HG03139 (cell line): ENCODE measurements at regions not wholly inside any gene's neighbourhood (a gene's known extent, or its start where the extent isn't known, plus 50 kb on each side); places are given as distances from the start of the nearest gene placed in this dataset.

ENCODE experiments used
- ATAC-seq: cut with Tn5 transposase; IDR thresholded peaks from one replicate; pipeline ENCODE4 v1.9.1; 2021; ENCODE audit not compliant: unreplicated experiment

DNA sequence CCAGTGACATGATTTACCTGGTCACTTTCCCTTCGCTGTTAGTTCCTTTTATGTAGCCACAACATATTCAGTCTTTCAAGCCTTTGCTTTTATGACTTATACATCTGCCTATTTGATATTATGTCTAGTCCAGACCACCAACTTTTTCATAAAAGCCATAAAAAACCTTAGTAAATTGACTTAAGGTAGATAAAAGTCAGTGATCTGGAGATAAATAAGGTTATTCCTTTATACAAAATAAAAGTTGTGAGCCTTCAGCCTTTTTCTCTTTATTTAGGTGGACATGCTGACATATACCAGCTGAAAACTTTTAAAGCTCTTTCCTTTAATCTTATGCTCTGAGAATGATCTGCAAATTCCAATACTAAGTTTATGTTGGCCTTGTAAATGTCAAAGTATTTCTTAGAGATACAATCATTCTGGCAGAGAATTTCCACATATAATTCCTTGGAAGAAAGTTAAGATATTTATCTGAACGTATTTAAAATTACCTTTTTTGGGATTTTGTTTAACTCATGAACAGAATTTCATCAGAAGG, 690.4 kb upstream of the CHORDC1 start:
- ATAC-seq, result no peak

DNA sequence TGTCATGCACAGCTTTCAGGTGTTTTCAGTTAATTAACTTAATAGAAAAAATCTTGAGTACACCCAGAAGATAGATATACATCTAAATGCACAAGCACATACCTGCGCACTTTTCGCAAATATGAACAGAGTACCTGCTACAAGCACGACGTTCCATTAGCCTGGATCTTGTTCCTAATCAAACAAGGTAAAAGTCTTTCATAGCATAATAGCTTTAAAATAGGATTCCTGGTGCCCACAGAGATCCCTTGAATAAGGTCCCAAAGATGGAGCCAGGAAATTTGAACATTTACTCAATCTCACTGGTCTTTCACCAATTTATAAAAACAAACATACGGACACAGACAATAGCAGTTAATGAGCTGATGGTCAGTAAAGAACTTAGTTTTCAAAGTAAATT, 689.8 kb upstream of the CHORDC1 start:
- no peak for ATAC-seq

DNA sequence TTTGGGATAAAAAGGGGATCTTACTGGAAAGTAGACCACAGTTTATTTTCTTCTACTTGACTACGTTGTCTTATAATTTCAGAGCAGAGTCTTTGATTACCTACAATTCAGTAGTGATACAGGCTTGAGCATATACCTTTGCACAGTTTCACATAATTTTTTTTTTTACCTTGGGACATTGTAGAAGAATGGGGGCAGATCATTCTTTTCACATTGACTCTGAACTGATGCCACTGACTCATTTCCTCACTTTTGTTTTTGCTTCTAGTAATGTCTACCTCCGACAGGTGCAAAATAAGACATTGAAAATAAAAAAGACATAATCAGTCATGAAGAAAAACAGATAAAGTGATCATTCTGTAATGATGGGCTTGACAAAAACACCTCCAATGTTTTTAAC, 688.3 kb upstream of the CHORDC1 start:
- no peak for ATAC-seq

DNA sequence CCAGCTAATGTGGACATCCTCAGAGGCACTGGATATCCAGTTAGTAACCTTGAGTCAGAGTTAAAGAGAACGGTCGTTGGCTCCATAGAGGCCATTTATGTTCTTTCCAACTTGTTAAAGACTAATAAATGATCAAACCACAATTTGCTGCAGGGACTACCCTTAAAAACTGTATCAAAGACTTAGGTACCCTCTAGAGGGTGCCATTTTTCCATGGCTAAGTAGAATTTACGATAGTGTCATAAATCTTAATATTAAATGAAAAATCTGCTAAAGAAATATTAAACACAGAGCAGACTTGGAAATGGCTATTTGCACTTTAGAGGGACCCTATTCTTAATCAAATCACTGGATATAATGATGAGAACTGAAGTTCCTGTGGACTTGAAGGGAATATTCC, 685.2 kb upstream of the CHORDC1 start:
- no peak for ATAC-seq

DNA sequence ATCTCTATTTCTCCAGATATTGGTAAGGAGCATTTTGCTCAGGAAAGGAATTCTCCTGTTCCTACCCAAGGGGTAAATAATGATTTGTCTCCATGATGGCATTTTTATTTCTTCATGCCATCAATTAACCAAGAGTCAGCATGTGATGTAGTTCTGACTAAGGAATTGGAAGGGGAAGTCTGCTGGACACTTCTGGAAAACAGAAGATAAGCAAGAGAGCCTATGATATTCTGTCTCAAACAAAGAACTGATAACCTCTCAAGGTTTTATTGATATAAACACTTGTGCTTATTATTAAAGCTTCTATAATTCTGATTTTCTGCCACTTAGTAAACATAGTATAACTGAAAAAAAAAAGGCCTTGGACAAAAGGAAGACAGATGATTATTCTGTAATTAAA, 673.0 kb upstream of the CHORDC1 start:
- ATAC-seq, result no peak

DNA sequence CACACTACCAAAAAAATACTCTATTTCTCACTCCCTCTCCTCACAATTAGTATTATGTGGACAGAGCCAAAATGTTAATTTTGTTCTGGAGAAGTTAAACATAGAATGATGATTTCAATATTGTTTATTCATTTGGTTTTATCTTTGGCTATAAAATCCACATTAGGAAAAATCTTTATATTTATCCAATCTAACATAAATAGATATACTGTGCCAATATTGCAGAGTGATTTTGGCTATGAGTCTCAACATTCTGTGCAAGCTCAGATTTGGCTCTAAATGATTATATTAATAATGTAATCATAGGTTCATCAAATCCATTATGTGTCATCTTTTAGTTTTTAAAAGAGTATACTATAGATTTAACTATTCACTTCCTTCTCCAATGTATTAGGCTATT, 667.5 kb upstream of the CHORDC1 start:
- ATAC-seq, result no peak

DNA sequence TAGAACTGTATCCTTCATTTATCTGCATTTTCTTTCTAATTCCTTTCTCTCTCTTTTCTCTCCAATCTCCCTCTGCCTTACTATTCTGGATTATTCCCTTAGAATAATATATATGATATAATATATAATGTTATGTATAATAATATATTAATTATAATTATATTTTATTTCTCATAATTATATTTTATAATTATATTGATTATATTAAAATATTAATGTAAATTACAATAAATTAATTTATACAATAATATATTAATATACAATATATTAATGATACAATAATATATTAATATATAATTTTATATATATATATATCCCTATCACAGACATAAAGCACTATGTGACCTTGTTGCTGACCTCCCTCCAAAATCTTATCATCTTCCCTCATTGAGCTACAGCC, 661.3 kb upstream of the CHORDC1 start:
- ATAC-seq, result no peak

DNA sequence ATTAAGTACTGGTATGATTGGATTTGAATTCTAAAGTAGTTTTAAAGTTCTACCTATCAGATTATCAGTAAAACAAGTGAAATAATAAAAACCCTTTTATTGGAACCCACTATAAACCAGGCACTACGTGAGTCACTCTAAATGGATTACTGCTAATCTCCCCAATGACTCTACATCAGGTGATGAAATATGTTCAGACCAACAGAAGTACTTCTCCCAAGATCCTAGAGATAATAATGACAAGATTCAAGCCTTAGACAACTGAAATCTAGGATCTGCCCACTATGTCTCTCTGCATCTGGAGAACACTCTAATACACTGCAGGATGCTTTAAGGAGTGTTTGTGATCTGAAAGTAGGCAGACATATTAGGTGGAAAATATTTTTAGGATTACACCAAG, 652.1 kb upstream of the CHORDC1 start:
- no peak for ATAC-seq

DNA sequence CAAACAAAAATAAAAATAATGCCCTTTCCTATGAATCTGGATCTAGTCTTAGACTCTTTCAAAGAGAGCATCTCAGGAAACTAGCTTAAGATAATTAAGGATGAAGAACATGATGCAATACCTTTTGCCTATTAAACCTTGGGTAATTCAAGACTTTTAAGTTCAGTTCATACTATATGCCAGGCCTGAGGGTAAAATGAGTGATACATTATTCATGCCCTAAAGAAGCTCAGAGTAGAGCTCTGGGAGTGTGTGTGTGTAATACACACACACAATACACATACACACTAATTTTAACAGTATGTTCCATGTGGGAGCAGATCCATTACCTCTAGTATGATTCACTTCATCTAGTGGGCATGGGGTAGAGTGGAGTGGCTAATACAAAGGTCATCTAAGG, 651.4 kb upstream of the CHORDC1 start:
- ATAC-seq, result no peak

DNA sequence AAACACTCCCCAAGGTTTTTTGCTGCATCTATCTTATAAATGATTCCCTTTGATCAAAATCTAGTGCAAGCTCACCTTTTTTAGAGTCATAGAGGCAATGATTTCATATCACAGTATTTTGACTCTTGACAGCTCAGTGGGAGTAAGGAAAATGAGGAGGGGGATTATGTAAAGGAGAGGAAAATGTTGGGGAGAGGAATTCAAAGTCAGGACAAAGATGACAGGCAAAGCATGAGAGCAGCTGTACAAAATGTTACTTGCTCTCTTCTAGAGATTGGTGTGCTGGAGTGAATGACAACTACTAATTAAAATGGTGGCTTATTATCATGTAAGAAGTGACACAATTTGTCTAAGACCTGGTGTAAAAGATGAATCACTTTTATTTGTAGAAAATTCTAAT, 644.6 kb upstream of the CHORDC1 start:
- no peak for ATAC-seq

DNA sequence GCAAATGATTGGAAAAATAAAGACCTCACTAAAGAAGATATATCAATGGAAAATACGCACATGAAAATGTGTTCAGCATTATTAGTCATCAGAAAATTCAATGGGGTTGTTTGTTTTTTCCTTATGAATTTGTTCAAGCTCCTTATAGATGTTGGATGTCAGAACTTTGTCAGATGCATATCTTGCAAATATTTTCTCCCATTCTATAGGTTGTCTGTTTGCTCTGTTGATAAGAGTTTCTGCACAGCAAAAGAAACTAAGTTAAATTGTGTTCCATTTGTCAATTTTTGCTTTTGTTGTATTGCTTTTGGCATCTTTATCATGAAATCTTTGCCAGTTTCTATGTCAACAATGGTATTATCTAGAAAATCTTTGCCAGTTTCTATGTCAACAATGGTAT, 633.9 kb upstream of the CHORDC1 start:
- ATAC-seq, result no peak

DNA sequence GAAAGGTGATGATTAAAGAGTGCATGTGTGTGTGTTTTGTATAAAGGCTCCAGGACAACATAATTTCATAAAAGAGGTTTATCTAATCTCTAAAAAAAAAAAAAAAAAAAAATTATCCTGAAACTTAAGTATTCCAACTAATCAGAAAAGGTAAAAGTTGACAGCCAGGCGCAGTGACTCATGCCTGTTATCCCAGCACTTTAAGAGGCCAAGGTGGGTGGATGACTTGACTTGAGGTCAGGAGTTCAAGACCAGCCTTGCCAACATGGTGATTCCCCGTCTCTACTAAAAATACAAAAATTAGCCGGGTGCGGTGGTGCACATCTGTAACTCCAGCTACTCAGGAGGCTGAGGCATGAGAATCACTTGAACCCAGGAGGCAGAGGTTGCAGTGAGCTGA, 632.7 kb upstream of the CHORDC1 start:
- ATAC-seq, result no peak

DNA sequence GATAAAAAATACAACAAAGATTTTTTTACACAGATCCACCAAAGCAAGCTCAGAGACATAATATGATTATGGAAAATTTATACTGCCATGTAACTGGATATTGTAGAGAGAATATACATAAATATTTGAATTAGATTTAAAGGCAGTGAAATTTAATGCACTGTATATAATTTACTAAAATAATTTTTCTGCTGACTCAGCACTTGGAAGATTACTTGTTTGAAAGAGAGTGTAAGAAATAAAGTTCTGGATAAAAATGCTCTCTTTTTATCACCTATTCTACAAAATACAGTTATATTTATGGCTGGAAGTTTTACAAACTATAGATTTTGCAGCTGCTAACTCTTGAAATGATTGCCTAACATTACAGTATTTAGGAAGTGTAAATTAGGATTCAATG, 628.3 kb upstream of the CHORDC1 start:
- no peak for ATAC-seq

DNA sequence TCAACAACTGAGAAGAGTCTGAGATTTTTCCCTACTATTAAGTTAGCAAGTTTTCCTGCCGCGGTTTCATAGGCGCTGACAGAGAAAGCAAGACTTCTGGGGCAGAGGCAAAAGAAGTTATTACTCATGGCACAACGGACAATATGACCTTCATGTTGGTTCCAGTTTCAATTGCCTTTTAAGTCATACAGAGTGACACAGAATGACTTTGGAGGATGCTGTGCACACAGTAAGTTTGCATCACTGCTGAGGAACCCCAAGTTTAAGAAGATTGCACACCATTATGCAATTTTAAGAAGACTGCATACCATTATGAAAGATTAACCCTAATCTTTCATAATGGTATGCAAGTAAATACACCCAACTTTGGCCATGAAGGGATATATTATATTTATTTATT, 626.5 kb upstream of the CHORDC1 start:
- ATAC-seq, result no peak

DNA sequence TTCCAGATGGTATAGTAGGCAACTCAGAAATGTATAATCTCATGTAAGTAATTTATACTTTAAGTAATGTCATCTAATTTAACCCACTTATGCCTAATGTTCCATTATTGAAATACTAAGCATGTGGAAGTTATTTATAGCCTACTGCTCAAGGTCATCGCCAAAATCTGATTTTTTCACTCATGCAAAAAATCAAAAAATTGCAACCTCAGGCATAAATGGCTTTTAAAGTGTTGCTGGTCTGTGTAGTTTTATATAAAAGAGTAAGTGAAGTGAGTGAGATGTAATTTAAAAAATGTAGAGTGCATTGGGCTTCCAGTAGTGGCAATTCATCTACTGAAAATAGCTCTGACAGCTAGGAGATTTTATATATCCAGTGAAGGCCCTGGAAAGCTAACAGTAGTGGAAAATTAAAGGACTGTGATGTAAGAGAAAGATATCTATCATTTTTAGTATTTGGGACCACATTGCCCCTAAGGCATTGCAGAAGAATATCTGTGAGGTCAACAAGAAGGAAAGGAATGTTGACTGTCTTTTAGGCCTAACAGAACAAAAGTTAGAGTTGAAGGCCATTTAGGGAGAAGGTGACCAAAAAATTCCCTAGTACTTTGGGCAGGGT, 624.5 kb upstream of the CHORDC1 start:
- ATAC-seq, result no peak

DNA sequence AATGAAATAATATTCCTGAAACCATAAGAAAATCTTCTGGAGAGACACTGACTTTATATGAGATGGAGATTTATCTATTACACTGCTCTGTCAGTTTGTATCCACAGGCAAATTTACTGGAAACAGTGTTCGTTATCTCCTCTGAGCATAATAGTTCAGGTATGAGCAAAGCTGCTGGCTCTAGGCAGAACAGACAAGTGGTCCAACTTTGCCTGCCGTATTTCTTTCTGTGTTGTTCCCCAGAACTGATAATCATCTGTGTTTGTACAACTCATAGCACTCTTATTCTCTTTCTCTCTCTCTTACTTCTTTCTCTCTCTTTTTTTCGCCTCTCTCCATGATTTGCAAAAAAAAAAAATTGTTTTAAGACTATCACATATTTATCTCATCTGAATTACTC, 623.8 kb upstream of the CHORDC1 start:
- ATAC-seq, result no peak

DNA sequence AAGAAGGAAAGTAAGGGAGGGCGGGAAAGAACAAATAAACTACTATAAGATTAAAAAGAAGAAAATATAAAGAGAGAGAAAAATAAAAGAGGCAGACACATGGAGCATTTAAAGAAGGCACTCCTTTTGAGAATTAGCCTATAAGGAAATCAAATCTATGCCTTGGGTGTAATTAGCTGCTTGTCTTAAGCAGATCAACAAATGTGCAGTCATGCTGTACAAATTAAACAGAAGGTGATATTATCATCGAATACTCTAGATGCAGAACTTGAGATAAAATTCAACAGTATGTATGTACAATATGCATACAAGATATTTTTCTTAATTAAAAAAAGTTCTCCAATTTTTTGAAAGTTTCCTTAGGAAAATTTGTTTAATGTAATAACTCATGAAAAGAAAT, 623.0 kb upstream of the CHORDC1 start:
- no peak for ATAC-seq

DNA sequence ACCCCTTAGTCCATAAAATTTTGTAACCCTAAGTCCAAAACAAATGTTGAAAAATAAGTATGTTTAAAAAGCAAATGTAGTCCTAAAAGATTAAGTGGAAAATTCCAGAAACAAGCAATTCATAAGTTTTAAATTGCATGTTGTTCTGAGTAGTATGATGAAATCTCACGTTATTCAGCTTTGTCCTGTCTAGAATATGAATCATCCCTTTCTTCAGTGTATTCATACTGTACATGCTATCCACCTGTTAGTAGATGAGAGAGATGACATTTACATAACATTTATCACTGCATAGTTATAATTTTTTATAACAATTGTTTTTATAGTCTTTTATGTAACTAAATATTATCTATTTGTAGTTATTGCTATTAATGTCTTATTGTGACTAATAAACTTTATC, 622.3 kb upstream of the CHORDC1 start:
- ATAC-seq, result no peak

DNA sequence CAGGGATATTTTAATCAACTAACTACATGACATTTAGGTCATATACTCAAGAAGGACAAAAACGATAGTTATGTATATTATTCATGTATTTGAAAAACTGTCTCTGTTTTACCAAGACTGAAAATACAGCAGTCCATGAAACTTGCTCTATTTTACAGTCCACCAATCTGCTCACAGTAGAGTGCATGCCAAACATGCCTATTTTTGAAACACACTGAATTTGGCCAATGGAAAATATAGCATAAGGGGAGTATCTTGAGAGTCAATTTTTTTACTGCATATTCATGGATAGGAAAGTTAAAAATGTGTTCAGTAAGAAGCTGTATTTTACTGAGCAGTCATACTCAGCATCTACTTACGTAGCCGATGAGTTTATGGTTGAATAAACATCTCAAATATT, 621.2 kb upstream of the CHORDC1 start:
- no peak for ATAC-seq

DNA sequence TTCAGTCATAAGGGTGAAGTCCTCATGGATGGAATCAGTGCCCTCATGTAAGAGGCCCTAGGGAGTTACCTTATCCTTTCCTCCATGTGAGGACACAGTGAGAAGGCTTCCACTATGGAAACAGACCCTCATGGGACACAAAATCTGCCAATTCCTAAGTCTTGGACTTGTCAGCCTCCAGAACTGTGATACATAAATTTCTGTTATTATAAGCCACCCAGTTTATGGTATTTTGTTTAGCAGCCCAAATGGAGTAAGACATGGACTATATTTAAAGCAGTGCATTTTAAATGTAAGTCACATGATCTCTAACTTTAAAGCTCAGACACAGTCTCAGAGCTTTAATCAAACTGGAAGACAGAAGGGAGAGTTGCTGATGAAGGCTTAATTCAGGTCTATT, 619.8 kb upstream of the CHORDC1 start:
- ATAC-seq, result no peak

DNA sequence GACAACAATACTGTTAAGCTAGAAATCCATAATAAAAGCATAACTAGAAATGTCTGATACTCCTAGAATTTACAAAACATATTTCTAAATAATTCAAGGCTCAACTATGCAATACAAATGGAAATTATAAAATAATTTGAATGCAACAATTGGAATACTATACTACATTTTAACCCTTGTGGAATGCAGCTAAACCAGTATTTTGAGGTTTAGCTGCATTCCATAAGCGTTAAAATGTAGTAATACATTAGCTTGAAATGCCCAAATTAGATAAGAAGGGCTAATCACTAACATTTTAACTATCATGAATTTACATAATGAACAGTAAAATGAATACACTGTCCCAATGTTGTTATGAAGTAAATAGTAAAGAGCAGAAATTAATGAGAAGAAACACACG, 617.2 kb upstream of the CHORDC1 start:
- ATAC-seq, result no peak

DNA sequence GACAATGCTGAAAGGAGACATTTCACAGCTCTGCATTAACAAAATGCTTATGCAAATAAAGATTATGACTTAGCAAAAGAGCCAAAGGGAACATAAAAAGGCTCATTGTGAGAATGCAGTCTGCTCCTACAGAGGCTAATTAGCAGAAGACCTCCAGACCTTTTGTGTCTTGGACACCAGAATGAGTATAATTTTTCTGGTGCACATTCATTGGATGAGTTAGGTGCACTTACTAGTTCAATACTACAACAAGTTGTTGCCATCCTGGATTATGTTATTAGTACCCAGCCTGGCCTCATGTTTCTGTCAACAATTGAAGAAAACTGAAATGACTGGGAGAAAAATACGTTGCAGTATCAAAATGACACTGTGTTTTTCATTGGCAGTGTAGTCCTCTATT, 613.2 kb upstream of the CHORDC1 start:
- ATAC-seq, result no peak

DNA sequence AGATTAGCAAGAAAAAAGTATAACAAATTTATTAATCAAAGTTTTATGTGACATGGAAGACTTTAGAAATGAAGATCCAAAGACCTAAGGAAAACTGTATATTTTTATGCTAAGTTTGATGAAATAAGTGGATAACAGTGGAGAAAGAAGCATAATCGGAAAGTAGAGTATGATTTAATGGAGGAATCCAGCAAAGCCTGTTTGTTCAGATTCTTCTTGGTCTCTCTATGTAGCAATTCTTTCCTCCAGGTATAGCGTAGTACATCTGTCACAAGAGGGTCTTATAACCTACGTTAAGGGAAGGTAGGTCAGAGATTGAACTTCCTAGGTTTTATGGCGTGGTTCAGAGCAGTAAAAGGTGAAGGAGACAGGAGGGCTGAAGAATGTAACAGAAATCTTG, 600.6 kb upstream of the CHORDC1 start:
- no peak for ATAC-seq

DNA sequence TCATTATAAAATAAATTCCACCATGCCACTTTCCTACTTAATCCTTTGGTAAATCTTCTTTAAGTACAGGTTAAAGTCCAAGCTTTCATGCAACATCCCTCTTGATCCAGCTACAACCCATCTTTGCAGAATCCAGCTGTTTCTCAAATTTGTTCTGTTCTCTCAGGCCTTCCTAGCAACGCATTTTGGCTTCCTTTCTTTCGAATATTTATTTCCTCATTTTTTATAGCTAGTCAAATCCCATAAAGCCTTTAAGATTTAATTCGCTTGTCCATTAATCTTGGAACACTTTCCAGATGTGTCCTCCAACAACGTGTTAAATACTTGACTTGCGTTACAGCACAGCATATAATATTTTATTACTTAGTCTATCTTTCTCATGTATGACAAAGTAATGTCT, 600.1 kb upstream of the CHORDC1 start:
- no peak for ATAC-seq
